ENCODE measurements at regions not wholly inside any gene's neighbourhood (a gene's known extent, or its start where the extent isn't known, plus 50 kb on each side); places are given as distances from the start of the nearest gene placed in this dataset.

DNA sequence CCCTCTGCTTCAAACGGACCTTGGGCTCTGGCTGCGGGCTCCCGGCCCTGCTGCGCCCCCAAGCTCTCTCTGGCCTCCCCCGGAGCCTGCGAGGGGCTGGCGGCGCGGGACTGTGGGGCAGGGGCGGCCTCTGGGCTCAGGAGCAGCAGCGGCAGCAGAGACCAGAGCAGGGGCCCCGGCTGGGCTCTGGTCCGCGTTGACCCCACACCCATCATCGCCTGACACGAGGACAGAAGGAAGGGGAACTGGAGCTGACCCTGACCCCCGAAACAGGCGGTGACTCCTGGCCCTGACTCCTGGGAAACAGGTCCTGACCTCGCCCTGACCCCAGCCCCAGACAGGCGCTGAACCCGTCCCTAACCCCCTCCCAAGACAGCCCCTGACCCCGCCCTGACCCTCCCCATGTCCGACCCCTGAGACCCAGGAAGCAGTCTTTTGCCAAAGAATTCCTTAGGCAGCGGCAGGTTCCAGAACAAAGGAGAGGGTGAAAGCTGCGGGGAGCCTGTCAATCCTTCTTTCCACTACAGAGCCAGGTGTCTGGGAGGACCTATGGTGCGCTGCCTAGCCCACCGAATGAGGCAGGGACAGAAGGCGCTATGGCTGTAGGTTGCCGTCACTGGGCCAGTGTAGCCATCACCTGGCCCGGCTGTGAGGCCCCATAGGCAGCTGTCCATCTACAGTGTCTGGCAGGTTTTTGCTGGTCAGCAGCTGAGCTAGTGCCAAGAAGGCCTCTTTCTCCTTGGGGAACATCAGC lies 74.7 kb upstream of the SPTLC1 start:
- H3K27ac Mint-ChIP-seq = no peak overlapping the region
- H3K4me1 Mint-ChIP-seq (ENCODE audit: low read depth) = no peaks in the 10 kb centered on the region

DNA sequence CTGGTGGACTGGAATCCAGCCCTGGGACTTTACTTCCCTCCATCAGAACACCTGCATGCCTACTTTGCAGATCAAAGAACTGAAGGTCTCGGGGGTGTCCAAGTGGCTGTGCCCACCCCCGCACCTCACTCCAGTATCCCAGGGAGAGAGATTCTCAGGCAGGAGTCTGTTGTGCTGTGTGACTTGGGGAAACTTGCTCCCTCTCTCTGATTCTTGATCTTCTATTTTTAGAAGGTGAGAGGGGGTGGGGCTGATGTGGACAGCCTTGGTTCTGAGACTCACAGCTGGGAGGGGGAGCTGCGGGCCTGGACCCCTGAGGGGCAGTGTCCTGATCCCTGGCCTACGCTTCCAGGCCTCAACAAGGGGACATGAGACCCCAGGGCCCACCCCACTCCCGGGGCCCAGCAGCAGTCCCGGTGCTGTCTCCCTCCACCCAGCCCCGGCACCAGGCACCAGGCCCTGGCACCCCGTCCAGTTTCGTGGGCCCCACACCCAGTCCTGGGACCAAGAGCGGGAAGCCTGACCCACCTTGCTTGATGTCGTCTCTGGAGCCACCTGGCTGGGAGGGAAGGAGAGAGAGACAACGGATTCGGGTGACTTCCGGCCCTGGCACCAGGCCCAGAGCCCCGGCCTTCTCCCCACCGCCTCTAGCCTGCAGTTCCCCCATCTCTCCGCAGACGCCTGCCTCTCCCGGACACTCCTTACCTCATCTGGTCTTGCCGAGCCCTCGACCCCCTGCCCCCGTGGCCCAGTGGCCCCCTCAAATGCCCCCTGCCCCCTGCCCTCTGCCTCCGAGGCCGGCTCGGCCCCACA lies 74.0 kb upstream of the SPTLC1 start:
- no peaks in the 10 kb centered on the region for H3K4me1 Mint-ChIP-seq (ENCODE audit: low read depth)
- peaks cover 1% of the 10 kb centered on the region for H3K27me3 Mint-ChIP-seq
- H3K27ac Mint-ChIP-seq = no peak overlapping the region
- no peak overlapping the region for H3K4me3 Mint-ChIP-seq
- H3K9me3 Mint-ChIP-seq (ENCODE audit: low read depth) = no peaks in the 10 kb centered on the region
- no peaks in the 10 kb centered on the region for H3K36me3 Mint-ChIP-seq

More for the DNA sequence above, 74.7 kb upstream of the SPTLC1 start:
- no peaks in the 10 kb centered on the region for H3K9me3 Mint-ChIP-seq (ENCODE audit: low read depth)
- no peak overlapping the region for H3K4me3 Mint-ChIP-seq
- peaks cover 3% of the 10 kb centered on the region for H3K27me3 Mint-ChIP-seq
- H3K36me3 Mint-ChIP-seq = no peaks in the 10 kb centered on the region

DNA sequence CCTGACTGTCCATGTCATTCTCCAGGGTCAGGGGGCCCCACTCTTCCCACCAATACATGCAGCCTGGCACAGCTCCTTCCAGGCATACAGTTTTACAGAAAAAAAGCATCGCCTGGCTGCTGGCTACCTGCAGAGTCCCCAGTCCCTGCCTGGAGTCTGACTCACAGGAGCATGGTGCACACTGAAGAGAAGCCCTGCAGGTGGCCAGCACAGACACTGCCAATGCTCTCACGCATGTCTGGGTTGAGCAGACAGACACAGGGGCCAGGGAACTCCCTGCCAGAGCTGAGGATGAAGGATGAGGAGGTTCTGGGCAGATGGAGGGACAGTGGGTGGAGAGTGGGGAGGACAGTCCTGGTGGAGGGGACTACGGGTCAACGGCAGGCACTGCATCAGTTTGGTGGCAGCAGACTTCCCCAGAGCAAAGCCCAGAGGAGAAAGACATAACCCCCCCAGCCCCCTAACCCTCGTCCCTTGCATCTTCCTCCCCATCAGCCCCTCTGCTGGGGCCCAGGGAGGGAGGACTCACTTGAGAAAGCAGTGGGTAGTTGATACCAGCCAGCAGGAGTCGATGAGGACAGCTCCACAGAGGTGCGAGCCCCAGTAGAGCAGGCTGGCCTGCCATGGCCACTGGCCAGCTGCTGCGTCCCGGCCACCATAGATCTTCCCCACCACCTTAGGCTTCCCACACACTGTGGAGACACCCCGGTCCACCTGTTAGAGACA lies 72.9 kb upstream of the SPTLC1 start:
- Mint-ChIP-seq H3K4me1 (ENCODE audit: low read depth) (no peaks in the 10 kb centered on the region), H3K9me3 (ENCODE audit: low read depth) (no peaks in the 10 kb centered on the region), H3K4me3 (no peak overlapping the region), H3K27ac (no peak overlapping the region), H3K27me3 (no peaks in the 10 kb centered on the region), H3K36me3 (no peaks in the 10 kb centered on the region)

DNA sequence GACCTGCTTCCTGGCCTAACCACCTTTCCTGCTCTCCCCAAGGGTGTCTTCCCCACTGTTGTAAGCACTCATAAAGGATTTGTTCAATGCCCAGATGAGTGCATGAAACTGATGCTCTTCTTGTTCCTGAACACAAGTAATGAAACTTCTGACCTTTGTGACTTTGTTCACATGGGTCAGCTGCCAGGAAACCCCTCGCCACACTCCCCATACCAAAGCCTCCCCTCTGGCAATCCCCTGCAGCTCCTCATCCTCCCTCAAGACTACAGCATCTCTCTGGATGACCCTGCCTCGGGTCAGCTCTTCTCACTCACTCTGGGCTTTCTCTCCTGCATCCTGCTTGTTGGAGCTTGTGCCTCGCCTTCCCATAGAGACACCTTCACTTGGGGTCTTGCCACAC lies 72.2 kb upstream of the SPTLC1 start:
- Mint-ChIP-seq H3K27me3 (no peaks in the 10 kb centered on the region), H3K4me3 (no peak overlapping the region), H3K36me3 (no peaks in the 10 kb centered on the region), H3K27ac (no peak overlapping the region), H3K9me3 (ENCODE audit: low read depth) (no peaks in the 10 kb centered on the region), H3K4me1 (ENCODE audit: low read depth) (no peaks in the 10 kb centered on the region)

DNA sequence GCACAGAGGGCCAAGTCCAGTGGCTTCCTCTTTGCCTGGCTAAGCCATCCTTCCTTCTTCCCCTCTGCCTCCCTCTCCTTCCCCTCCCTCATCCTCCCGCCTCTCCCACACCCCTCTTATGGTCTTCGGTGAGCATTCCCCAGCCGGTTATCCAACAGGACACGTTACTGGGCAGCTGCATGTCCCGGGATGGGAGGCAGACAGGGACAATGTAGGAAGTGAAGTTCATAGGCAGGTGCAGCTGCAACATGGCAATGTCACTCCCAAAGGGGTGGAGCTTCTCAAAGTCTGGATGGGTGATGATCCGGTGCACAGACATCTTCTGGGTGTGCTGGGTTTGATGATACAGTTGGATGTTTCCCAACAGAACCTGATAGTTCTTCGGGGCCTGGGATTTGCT lies 71.4 kb upstream of the SPTLC1 start:
- Mint-ChIP-seq H3K4me1 (ENCODE audit: low read depth) (no peaks in the 10 kb centered on the region), H3K36me3 (no peaks in the 10 kb centered on the region), H3K27ac (no peak overlapping the region), H3K9me3 (ENCODE audit: low read depth) (no peaks in the 10 kb centered on the region), H3K27me3 (no peaks in the 10 kb centered on the region), H3K4me3 (no peak overlapping the region)

DNA sequence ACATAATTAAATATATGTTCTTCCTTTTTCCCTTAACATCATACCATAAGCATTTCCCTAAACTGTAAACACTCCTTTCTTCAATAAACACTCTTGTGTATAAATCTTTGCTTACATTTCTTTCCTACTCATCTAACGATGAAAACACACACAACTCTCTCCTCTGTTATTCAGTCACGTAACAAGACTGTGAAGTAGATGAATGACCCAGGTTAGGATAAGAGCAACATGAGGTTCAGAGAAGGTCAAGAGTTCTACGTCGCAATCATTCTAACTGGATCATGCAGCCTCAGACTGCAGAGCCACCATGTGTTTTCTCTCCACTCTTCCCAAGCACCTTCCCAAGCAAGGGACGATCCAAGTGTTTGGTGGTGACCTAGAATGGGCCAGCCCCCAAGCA lies 70.5 kb upstream of the SPTLC1 start:
- H3K4me1 Mint-ChIP-seq (ENCODE audit: low read depth) = no peaks in the 10 kb centered on the region
- no peaks in the 10 kb centered on the region for H3K27me3 Mint-ChIP-seq
- H3K36me3 Mint-ChIP-seq = no peaks in the 10 kb centered on the region
- H3K4me3 Mint-ChIP-seq = no peak overlapping the region
- H3K27ac Mint-ChIP-seq = no peak overlapping the region
- H3K9me3 Mint-ChIP-seq (ENCODE audit: low read depth) = no peaks in the 10 kb centered on the region

DNA sequence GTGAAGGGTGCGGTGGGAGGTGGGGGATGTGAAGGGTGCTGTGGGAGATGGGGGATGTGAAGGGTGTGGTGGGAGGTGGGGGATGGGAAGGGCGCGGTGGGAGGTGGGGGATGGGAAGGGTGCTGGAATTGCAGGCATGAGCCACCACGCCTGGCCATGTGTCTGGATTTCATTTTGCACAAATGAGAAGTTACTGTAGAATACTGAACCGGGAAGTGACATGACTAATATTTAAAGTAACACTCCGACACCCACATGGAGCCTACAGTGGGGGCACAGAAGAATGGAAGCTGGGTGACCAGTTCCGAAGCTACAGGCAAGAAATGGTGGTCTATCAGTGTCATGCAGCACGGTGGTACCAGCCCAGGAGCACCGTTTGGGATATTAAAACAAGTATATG lies 69.9 kb upstream of the SPTLC1 start:
- no peaks in the 10 kb centered on the region for H3K9me3 Mint-ChIP-seq (ENCODE audit: low read depth)
- no peaks in the 10 kb centered on the region for H3K36me3 Mint-ChIP-seq
- no peak overlapping the region for H3K27ac Mint-ChIP-seq
- no peaks in the 10 kb centered on the region for H3K27me3 Mint-ChIP-seq
- no peaks in the 10 kb centered on the region for H3K4me1 Mint-ChIP-seq (ENCODE audit: low read depth)
- no peak overlapping the region for H3K4me3 Mint-ChIP-seq

DNA sequence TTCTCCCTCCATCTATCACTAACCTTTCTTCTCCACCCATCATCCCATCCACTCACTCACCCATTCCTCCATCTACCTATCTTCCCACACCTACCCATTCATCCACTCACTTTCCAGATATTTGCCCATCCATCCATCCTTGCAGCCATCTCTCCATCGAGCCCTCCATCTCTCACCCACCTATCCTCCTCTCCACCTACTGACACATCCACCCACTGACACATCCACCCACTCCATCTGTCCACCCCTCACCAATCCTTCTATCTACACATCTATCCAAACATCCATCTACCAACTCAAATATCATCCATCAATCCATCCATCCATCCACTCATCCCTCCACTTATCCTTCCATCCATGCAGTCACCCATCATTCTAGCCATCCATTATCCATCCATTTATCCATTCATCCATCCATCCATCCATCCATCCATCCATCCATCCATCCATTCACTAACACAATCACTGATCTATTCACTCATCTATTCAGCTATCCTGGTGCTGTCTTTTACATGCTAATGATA lies 68.9 kb upstream of the SPTLC1 start:
- H3K9me3 Mint-ChIP-seq (ENCODE audit: low read depth) = no peaks in the 10 kb centered on the region
- no peak overlapping the region for H3K4me3 Mint-ChIP-seq
- H3K27ac Mint-ChIP-seq = no peak overlapping the region
- H3K27me3 Mint-ChIP-seq = no peaks in the 10 kb centered on the region
- H3K36me3 Mint-ChIP-seq = no peaks in the 10 kb centered on the region
- no peaks in the 10 kb centered on the region for H3K4me1 Mint-ChIP-seq (ENCODE audit: low read depth)

DNA sequence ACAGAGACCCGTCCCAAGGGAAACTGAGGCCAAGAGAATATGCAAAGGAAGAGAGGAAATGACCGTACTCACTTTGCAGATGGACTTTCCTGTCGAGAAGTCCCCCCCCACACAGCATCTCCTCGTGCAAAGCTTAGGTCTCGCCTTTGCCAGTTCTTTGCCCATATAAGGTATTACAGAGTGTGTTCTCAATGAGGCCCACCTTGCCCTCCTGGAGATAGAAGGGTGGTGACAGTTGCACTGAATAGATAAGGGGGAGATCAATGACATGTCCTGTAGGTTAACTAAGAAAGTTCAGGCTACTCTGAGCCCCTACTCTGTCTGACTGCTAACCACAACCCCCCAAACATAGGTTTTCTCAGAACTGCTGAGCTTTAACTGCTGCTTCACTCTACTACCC lies 68.2 kb upstream of the SPTLC1 start:
- no peaks in the 10 kb centered on the region for H3K27me3 Mint-ChIP-seq
- no peak overlapping the region for H3K4me3 Mint-ChIP-seq
- H3K9me3 Mint-ChIP-seq (ENCODE audit: low read depth) = no peaks in the 10 kb centered on the region
- no peaks in the 10 kb centered on the region for H3K36me3 Mint-ChIP-seq
- H3K4me1 Mint-ChIP-seq (ENCODE audit: low read depth) = no peaks in the 10 kb centered on the region
- H3K27ac Mint-ChIP-seq = no peak overlapping the region

DNA sequence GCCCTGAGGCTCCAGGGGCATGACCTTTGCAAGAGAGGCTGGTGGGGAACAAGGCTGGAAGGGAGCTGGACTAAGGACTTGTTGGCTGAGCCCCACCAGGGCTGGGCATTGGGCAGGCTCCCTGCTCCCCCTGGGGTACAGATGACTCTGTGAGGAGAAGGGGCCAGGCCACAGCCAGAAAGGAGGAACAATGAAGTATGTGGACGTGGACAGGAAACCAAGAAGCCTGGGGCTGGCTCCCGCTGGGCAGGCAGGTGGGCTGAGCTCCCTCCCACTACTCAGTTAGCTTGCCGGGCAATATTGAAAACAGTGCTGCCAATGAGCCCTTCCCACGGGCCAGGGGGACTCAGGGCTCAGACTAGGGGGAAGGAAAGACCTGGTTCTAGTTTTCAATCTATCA lies 66.1 kb upstream of the SPTLC1 start:
- no peaks in the 10 kb centered on the region for H3K27me3 Mint-ChIP-seq
- H3K36me3 Mint-ChIP-seq = no peaks in the 10 kb centered on the region
- no peak overlapping the region for H3K27ac Mint-ChIP-seq
- H3K4me1 Mint-ChIP-seq (ENCODE audit: low read depth) = no peaks in the 10 kb centered on the region
- no peak overlapping the region for H3K4me3 Mint-ChIP-seq
- H3K9me3 Mint-ChIP-seq (ENCODE audit: low read depth) = no peaks in the 10 kb centered on the region

DNA sequence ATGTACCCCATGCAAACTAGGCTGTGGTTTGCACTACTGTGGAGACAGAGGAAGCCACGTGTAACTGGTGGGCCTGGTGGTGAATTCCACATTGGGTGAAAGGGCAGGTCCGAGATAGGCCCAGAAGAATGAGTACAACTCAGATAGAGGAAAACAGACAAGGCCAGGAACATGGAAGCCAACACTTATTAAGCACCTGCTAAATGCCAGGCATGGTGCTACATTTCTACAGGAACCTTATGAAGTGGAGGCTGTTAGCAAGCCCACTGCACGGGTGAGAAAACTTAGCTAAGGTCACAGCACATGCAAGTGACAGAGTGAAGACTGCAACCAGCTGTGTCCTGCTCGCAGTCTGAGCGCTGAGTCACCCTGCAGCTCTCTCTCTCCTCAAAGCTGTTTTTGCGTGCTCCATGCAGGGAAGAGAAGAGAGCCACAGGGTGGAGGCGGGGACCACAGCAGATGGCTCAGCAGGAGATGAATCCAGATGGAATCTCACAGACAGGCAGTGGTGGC lies 65.5 kb upstream of the SPTLC1 start:
- no peak overlapping the region for H3K27ac Mint-ChIP-seq
- no peaks in the 10 kb centered on the region for H3K9me3 Mint-ChIP-seq (ENCODE audit: low read depth)
- peaks cover 2% of the 10 kb centered on the region for H3K27me3 Mint-ChIP-seq
- no peaks in the 10 kb centered on the region for H3K4me1 Mint-ChIP-seq (ENCODE audit: low read depth)
- H3K4me3 Mint-ChIP-seq = no peak overlapping the region
- no peaks in the 10 kb centered on the region for H3K36me3 Mint-ChIP-seq

DNA sequence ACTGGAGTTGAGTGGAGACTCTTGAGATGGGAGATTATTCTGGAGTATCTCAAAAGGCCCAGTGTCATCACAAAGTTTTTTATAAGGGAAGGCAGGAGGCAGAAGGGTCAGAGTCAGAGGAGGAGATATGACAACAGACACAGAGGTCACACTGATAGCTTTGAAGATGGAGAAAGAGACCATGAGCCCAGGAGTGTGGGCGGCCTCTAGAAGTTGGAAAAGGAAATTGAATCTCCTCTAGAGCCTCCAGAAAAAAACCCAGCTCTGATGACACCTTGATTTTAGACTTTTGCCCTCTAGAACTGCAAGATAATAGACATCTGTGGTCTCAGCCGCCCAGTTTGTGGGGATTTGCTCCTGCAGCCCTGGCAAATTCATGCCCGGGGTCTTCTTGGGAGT lies 64.8 kb upstream of the SPTLC1 start:
- H3K4me3 Mint-ChIP-seq = no peak overlapping the region
- H3K27me3 Mint-ChIP-seq = peaks cover 2% of the 10 kb centered on the region
- no peaks in the 10 kb centered on the region for H3K4me1 Mint-ChIP-seq (ENCODE audit: low read depth)
- no peaks in the 10 kb centered on the region for H3K9me3 Mint-ChIP-seq (ENCODE audit: low read depth)
- no peak overlapping the region for H3K27ac Mint-ChIP-seq
- no peaks in the 10 kb centered on the region for H3K36me3 Mint-ChIP-seq

DNA sequence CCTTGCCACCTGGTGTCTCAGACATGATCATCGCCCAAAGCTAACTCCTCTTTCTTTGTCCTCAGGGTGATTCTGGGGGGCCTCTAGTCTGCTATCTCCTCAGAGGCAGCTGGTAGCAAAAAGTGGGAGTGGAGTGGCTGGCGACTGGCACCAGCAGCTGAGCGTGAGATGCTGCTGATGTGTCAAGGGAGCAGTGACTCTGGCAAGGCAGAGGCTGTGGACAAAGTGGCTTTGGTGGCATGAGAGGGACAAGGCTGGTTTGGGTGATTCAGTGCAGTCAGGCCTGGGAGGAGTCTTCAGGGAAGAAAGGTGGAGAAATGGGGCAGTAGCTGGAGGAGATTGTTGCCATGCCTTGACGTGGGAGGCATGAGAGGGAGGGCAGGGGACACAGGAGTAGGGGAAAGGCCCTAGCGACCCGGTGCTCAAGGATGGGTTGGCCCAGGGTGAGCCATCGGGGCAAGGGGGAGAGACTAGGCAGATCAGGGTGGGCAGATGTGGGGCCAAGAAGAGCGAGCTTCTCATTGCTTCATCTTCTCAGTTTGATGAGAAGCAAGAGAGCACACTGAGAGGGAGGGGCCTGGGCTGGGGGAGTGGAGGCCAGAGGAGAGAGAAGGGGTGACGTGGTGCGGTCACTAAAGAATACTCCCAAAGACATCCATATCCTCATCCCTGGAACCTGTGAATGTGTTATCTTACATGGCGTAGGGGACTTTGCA lies 64.2 kb upstream of the SPTLC1 start:
- Mint-ChIP-seq H3K9me3 (ENCODE audit: low read depth) (no peaks in the 10 kb centered on the region), H3K27me3 (peaks cover 3% of the 10 kb centered on the region), H3K27ac (no peak overlapping the region)

DNA sequence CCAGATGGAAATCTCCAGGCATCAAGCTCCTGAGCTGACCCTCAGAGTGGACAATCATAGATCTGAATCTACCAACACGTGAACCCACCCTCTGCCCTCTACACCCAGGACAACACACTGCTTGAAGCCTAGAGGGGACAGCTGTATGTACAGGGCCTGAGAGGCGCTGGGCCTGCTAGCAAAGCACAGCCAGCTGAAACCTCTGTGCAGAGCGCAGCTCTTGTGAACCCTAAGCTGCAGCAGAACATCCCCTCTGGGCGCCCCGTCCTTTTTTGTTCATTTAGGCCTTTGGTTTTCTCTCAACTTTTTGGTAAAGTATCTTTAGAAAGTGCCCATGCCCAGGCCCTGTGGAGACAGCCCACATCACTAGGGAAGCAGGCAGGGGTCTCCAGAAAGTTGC lies 62.4 kb upstream of the SPTLC1 start:
- Mint-ChIP-seq H3K27ac (no peak overlapping the region), H3K27me3 (peaks cover 6% of the 10 kb centered on the region), H3K9me3 (ENCODE audit: low read depth) (peaks cover 5% of the 10 kb centered on the region), H3K4me1 (ENCODE audit: low read depth) (no peaks in the 10 kb centered on the region), H3K36me3 (no peaks in the 10 kb centered on the region), H3K4me3 (no peak overlapping the region)

More for the DNA sequence above, 64.2 kb upstream of the SPTLC1 start:
- Mint-ChIP-seq H3K36me3 (no peaks in the 10 kb centered on the region), H3K4me1 (ENCODE audit: low read depth) (no peaks in the 10 kb centered on the region), H3K4me3 (no peak overlapping the region)

Data from activated naive CD8-positive, alpha-beta T cell (primary cell).